SK-N-SH (cell line): ENCODE measurements at regions not wholly inside any gene's neighbourhood (a gene's known extent, or its start where the extent isn't known, plus 50 kb on each side); places are given as distances from the start of the nearest gene placed in this dataset.

ENCODE experiments used
- FOXM1 ChIP-seq: IDR thresholded peaks from 2 replicates; pipeline ENCODE4 v1.4.0; 2012; ENCODE audit warnings: low read depth, mild to moderate bottlenecking
- MAX ChIP-seq: IDR thresholded peaks from 2 replicates; pipeline ENCODE4 v1.4.0; 2012; ENCODE audit warnings: low read depth
- PBX3 ChIP-seq: IDR thresholded peaks from 2 replicates; pipeline ENCODE4; 2012
- POLR2AphosphoS5 ChIP-seq: IDR thresholded peaks from 2 replicates; pipeline ENCODE4 v1.6.1; 2012; ENCODE audit warnings: low read depth, low read length
- RAD21 ChIP-seq: IDR thresholded peaks from 2 replicates; pipeline ENCODE4 v1.6.1; 2012; ENCODE audit warnings: mild to moderate bottlenecking, low read length
- TF ChIP-seq, protein P1 (sequence below): fragments of 200-600 bp; sonication (generic); IDR thresholded peaks from 2 replicates; pipeline ENCODE4 v1.6.1; 2017; ENCODE audit warnings: antibody characterized with exemption, mild to moderate bottlenecking, moderate library complexity

DNA sequence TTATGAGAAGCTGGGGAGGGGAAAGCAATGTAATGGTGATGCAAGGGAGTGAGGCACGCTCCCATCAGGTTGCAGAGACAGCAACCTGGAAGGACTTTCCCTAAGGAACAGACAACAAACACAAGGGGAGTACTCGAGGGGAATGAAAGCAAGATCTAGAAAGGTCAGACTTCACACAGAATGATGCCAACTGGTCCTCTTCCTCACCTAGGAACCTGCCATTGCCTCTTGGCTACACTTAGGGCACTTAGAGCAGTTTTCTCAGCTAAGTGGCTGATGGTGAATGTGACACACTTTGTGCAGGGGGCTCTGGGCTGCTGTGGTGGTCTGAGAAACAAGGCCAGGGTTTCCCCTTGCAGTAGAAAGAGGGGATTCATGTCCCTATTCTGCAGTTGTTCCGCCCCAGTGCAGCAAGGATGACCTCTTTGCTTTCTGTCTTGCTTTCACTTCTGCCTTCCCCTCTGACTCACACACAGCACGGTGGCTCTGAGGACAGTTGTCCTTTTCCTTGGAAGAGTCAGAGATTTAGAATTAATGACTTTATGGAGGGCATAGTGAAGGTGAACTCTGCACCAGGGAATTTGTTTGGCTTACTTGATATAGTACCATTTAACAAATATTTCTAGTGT lies 394.0 kb upstream of the KLF4 start:
- no peak for TF ChIP-seq RAD21
- TF ChIP-seq, protein P1, sequence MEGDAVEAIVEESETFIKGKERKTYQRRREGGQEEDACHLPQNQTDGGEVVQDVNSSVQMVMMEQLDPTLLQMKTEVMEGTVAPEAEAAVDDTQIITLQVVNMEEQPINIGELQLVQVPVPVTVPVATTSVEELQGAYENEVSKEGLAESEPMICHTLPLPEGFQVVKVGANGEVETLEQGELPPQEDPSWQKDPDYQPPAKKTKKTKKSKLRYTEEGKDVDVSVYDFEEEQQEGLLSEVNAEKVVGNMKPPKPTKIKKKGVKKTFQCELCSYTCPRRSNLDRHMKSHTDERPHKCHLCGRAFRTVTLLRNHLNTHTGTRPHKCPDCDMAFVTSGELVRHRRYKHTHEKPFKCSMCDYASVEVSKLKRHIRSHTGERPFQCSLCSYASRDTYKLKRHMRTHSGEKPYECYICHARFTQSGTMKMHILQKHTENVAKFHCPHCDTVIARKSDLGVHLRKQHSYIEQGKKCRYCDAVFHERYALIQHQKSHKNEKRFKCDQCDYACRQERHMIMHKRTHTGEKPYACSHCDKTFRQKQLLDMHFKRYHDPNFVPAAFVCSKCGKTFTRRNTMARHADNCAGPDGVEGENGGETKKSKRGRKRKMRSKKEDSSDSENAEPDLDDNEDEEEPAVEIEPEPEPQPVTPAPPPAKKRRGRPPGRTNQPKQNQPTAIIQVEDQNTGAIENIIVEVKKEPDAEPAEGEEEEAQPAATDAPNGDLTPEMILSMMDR = no peak
- TF ChIP-seq POLR2AphosphoS5 = no peak
- no peak for TF ChIP-seq PBX3
- TF ChIP-seq MAX = no peak
- TF ChIP-seq FOXM1 = no peak
